NCI-H345 (cell line): ENCODE measurements at regions not wholly inside any gene's neighbourhood (a gene's known extent, or its start where the extent isn't known, plus 50 kb on each side); places are given as distances from the start of the nearest gene placed in this dataset.
A peak's percentile ranks its signal among the peaks of the same experiment; 100 is the strongest.

Experiments
- DNase-seq: peaks from one replicate; lab custom pipeline; 2025; lab: John Stamatoyannopoulos, UW

GRCh38 chr3:34294240-34294639, 495.8 kb downstream of the PDCD6IP start:
- DNase-seq, result no peak

GRCh38 chr3:34296796-34297195, 498.4 kb downstream of the PDCD6IP start:
- no peak for DNase-seq

DNA sequence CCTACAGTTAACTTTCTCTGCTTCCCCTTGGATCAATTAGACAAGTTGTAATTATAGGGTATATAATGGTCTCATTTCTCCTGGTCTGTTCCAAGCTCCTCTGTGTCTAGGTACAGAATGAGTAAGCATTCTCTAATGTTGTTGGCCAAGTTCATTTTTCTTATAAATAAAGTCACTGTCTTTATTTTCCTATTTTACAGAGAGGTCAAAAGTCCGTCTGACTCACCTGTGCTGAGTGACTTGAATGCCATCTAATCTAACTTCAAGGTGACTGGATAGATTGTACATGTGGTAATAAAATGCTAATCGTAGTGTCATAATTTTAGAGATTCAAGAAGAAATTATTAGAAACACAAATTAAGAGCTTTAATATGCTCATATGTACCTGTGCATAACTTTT, 500.2 kb downstream of the PDCD6IP start:
- no peak for DNase-seq

GRCh38 chr3:34300621-34301020, 502.2 kb downstream of the PDCD6IP start:
- DNase-seq, result no peak

DNA sequence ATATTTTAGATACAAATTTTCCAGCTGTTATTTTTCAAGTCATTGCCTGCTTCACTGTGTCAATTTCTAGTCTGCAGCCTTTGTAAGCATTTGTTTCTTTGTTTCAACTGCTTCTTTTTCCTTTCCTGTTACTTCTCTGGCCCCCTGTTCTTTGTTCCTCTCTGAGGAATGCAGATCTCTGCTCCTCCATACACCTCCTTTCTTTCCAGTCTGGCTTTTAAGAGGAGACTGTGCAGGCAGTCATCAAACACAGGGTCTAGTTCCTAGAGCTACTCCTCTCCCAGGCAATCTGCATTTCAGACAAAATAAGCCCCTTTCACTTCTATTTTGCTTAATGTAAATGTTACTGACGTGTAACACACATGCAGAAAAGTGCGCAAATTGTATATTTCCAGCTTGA, 502.9 kb downstream of the PDCD6IP start:
- no peak for DNase-seq

DNA sequence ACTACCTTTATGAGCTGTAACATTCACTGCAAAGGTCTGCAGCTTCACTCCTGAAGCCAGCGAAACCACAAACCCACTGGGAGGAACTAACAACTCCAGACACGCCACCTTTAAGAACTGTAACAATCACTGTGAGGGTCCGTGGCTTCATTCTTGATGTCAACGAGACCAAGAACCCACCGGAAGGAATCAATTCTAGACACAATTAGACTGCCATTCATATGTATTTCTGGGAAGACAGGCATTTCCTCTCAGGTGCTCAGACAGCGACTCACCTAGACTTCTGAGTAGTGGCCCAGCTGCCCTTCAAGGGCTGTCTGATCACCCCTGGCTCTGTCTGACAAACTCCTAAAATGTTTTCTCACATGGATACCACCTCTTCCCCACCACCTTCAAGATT, 506.8 kb downstream of the PDCD6IP start:
- no peak for DNase-seq

DNA sequence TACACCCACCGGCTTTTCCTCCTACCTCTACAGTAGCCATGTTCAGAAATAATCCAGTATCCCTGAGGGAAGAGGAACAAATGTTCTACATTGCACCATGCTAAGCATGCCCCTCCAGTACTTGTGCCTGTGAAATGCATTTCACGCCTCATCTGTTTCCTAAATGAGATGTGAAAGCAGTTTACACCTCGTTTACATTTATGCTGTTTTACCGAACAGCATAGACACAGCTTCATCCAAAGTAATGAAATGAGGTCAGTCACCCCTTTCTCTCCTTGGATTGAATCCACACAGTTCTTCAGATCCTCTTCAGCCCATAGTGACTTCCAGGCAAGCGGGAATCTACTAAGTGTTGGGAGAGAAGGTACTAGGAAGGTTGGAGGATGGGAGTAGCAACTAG, 514.3 kb downstream of the PDCD6IP start:
- DNase-seq, result peak; percentile 80

- no peak for DNase-seq
Observed at GRCh38 chr3:34319881-34320280, 521.5 kb downstream of the PDCD6IP start.

GRCh38 chr3:34323517-34323916, 525.1 kb downstream of the PDCD6IP start:
- DNase-seq, result no peak

DNA sequence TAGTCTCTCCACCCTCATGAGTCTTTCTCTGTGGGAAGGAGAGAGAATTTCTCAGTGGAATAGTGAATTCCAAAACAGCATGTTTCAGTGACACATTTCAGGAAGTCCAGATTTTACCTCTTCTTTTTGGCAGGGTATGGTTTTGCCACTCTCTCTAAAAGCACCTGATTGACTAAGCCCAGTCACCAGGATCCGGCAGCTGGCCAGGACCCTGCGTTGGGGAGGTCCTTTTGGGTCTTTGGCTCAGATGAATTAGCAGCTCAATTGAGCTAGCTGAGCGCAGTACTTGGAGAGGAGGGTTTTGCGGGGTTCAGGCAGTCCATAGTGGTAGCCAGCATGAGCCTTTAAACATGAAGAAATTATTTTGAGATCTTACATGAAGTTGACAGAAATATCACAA, 548.2 kb downstream of the PDCD6IP start:
- no peak for DNase-seq

- DNase-seq, result no peak
Observed at GRCh38 chr3:34351882-34352777, 553.7 kb downstream of the PDCD6IP start.

DNA sequence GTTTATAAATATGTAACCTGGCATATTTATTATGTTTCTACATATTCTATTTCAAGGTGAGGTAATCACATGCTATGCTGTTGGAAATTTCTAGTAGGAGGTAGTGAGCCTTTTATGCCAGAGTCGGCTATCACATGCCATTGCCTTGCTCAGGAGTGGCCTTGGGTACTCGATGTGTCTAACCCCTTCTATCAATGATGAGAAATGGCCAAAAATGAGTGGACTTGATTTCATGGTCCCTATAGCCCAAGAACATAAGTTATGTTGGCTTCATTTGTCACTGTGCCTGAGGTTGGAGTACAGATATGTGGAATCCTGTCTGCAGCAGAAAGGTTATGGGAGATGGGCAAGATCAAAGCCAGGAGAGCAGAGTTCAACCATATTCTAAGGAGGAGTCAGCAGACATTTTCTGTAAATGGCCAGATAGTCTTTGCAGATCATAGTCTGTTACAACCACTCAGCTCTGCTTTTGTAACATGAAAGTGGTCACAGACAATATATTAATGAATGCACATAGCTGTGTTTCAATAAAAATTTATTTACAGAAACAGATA, 554.4 kb downstream of the PDCD6IP start:
- DNase-seq, result no peak

- DNase-seq, result peak; percentile 29
Observed at GRCh38 chr3:34357461-34357860, 559.0 kb downstream of the PDCD6IP start.

DNA sequence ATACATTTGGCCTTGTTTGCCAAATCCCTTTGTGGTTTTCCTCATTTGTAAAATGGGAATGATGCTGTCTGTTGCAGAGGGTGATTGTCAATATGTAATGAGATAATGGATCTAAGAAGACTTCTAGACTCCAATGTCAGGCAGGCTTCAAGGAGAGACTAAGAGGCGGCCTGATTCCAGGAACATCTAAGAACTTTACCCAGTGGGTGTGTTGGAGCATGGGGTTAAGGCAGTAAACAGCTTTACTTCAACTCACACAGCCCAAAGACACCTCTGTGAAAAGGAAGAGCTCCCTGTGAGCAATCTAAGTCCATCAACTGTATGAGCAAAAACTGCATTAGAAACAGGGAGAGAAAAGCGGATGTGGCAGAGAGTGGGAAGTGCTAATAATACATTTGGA, 560.6 kb downstream of the PDCD6IP start:
- DNase-seq, result no peak

DNA sequence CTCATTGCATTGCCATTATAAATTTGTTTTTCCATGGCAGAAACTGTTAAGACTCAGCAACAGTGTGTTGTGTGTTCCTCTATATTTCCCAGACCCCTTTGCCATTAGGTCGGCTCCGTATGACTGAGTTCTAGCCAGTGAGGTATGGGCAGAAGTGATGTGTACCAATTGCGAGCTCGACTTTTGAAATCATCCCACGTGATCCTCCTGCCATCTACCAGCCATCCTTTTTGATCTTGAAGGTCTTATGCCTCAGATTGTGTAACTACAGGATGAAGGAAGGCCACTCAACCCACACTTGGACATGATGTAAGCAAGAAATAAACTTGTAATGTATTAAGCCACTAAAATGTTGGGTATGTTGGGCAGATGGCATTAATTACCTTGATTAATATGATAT, 562.3 kb downstream of the PDCD6IP start:
- DNase-seq, result no peak

DNA sequence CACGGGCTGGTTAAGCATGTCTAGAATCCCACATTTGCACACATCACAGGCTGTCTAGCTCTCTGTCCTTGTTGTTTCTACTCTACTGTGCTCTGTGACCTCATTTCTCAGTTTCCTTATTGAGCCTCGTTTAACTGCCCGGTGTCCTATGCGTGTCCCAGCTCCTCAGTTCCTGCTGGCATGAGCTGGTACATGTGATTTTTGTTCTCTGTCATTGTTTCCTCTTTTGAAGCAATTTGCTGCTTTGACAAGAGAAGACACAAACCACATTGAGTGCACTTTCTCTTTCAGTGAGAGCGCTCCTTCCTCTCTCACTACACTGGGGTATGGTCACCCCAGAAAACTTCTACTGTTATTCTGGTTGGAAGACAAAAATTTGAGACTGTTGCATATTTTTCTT, 563.5 kb downstream of the PDCD6IP start:
- no peak for DNase-seq

GRCh38 chr3:34362910-34363309, 564.5 kb downstream of the PDCD6IP start:
- DNase-seq, result no peak

DNA sequence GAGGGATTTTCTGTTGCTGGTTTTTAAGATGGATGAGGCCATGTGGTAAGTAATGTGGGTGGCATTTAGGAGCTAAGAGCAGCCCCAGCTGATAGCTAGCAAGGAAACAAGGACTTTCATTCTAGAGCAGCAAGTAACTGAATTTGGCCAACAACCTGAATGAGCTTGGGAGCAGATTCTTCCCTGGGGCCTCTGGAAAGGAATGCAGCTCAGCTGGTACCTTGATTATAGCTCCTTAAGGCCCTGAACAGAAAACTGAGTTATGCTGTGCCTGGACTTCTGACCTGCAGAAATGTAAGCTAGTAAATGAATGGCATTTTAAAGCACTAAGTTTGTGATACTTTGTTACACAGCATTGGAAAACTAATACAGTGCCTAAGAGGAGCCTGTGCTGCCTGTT, 565.5 kb downstream of the PDCD6IP start:
- DNase-seq, result no peak

DNA sequence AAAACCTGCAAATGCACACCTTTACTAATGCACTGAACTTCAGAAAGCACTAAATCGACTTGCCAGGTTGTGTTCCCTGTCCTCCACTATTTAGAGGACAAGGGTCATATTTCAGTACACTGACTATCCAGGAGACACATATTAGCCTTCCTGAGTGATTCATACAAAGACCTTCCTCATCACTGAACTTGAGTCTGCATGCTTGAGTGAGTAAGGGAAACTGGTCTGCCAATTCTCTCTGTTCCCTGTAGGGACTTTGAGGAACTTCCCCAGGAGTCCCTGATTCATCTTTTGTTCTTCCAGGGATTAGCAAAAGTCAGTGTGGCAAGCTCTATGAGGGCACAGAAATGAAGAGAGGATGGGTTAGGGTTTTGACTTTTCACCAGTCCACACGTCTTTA, 565.9 kb downstream of the PDCD6IP start:
- DNase-seq, result no peak

- no peak for DNase-seq
Observed at GRCh38 chr3:34365231-34365630, 566.8 kb downstream of the PDCD6IP start.

DNA sequence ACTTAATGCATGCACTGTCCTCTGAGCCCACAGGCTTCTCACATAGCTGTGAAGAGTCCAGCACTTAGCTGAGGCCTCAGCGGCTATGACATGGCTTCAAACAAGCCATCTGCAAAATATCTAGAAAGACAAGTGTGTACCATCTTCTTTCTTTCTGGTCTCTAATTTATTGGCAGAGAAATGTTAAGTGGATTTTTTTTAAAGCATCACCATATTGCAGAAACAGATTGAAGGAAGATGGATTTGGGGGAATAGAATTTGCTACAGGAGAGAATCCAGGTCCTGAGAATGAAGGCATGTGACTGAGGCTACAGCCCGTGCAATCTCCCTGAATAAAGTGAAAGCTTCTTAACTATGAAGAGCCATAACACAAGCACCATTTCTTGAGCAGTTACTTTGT, 567.3 kb downstream of the PDCD6IP start:
- no peak for DNase-seq

DNA sequence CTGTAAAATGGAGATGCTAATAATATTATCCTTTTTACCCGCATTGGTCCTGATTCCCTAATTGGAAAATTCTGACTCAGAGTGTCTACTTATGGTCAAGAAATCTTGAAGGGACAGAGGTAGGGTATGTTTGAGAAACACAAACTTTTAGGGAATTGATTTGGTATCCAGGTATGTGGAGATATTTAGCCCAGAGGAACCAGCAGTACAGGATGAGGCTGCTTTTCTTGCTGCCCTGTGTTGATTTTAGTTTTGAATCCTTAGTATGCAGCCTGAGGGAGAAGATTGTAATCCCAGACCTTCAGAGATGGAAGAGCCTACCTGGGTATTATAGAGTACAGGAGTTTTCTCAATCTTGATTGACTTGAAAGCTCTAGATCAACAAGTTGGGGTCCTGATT, 569.1 kb downstream of the PDCD6IP start:
- DNase-seq, result no peak

DNA sequence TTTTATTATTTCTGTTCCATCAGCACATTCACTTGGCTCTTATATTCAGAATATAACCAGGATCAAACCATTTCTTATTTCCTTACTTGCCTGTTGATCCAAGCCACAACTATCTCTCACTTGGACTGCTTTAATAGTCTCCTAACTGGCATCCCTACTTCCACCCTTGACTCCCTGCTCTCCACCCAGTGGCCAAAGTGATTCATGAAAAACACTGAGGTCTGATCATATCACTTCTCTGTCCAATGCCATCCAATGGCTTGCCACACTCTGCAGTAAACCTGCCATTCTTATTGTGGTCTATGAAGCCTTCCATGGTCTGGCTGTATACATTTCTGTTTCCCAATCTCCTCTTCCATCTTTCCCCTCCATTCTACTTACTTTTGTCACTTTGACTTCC, 576.1 kb downstream of the PDCD6IP start:
- DNase-seq, result no peak

DNA sequence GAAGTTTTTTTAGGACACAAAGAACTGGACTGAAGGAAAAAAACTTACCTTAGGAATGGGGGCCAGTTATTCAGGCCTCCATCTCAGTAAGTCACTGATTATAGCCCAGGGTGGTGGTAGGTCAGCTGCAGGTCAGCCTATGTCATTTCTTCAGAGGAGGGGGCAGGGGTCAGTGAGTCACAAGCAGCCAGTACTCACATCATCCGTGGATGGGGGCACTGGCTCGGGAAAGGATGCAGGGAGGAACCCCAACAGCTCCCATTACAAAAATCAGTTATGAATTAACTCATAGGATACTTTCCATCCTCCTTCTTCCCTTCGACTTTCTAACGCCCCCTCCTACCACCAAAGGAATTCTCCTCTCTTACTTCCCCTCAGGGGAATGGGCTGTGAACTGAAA, 578.3 kb downstream of the PDCD6IP start:
- no peak for DNase-seq
